ENCODE measurements at regions not wholly inside any gene's neighbourhood (a gene's known extent, or its start where the extent isn't known, plus 50 kb on each side); places are given as distances from the start of the nearest gene placed in this dataset.

DNA sequence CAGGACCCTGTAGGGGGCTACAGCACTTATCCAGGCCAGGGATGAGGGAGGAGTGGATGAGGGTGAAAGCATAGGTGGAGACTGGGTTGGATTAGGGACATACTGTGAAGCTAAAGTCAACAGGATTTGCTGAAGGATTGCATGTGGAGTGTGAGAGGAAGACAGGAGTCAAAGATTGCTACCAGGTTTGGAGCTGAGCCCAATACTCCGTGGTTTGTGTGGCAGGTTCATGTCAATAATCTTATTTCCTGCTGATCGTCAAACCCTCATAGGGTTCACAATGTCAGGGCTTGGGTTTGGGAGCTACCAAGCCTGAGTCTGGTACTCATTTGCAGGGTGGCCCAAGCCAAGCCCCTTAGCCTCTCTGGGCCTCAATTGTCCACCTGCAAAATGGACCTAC is 77.1 kb upstream of the PLXNC1 start:
- DNase-seq = no peak

DNA sequence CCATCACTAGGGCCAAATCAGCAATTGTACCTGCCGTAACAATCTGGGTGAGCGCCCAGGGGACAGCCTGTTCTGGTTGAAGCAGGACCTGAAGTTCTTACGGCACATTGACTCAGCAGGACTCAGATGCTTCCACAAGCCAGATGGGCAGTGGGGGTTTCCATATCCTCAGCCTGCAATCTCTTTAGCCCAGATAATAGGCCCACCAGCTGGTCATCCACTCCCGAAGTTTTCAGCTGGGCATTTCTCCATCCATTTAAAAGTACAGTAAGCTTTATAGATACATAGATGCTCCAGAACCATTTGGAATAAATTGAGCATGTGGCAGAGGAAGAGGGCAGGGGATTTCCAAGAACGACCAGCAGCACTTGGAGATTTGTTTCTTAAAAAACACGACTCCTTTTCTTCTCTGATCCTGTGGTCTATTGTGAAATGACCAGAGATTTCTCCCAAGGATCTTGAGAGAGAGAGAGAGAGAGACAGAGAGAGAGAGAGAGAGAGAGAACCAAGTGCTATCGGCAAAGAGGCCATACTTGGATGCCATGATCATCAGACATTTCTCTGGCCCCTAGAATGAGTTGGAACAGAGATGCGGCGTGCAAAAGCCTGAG is 74.8 kb upstream of the PLXNC1 start:
- DNase-seq = peak; percentile 35

DNA sequence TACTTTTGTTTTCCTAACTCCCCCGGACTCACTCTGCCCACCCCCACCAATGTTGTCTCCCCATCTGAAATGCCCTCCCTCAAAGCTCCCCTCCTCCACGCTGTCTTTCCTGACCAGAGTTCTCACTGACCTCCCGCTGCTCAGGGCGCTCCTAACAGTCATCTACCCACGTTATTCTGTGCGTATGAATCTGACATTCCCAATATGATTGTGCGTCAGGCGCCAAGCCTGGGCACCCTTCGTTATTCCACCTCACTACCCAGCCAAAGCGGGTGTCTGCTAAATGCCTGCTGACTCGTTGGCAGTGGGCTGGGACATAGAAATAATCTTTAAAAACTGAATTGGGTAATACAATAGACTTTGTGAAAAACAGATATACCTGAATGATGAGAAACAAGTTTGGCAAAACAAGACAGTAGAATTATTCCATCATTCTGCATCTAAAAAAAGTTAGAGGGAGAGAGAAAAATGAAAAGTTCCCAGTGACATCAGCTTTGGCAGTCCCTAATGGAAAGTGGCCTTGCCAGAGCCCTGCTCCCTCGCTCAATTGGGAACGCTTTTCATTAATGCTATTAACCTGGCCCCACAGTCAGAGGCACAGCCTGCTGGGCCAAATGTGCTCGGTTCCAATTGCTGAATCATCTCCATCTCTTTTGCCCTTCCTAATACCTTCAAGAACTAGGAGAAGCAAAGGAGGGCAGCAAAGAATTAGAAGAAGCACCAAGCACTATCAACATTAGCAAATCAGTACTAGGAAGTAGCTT is 74.0 kb upstream of the PLXNC1 start:
- no peak for DNase-seq

- DNase-seq = peak; percentile 43
Observed at GRCh38 chr12:94074980-94075629, 73.3 kb upstream of the PLXNC1 start.

GRCh38 chr12:94077209-94077608 is 71.2 kb upstream of the PLXNC1 start:
- no peak for DNase-seq

DNA sequence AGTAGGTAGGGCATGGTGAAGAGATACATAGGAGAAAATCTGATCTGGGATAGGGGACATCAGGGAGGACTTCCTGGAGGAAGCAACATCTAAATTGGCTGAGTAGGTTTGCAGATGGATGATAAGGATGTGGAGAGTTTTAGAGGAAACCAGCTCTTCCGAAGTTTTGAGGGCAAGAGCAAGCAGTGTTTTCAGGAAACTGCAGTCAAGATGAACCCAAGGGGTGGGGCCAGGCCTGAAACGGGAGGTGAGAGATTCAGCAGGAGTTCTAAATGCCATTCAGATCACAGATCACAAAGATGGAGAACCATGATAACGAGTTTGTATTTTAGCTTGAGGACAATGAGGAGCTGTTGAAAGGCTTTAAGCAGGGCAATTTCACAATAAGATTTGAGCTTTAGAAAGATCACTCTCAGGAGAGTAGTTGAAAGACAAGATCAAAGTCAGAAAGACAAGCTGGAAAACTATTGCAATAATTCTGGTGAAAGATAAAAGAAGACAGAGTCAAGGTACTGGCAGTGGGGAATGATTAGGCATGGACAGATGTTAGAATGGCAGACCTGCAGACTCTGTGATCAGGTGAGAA is 70.1 kb upstream of the PLXNC1 start:
- no peak for DNase-seq

DNA sequence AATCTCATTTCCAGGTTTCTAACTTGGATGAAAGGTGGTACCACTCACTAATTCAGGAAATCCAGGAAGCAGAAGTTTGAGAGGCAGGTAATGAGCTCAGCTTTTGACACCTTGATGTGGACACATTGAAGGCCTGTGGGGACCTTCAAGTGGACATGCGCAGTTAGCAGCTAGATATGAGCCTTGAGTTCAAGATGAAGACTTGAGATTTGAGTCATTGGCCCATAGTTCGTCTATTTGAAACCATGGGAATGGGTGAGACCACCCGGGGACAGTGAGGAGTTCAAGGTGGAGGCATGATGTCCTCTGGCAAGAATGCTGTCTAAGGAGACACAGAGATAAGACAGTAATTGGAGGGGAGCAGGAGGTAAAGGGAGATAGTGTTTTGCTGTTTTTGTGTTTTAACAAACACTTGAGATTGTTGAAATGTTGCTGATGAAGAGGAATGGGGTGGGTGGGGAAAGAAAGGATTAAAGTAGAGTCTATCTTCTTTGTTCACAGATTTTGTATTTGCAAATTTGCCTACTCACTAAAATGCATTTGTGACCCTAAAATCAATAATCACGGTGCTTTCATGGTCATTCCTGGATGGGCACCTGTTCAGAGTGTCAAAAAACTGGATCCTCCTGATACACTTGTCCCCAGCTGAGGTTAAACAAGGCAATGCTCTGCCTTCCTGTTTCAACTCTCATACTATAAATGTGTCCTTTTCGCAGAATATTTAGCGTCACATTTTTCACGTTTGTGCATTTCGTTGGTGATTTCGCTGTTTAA is 69.5 kb upstream of the PLXNC1 start:
- no peak for DNase-seq

GRCh38 chr12:94079566-94080340 is 68.6 kb upstream of the PLXNC1 start:
- DNase-seq = no peak

- no peak for DNase-seq
Observed at GRCh38 chr12:94080341-94081009, 67.9 kb upstream of the PLXNC1 start.

DNA sequence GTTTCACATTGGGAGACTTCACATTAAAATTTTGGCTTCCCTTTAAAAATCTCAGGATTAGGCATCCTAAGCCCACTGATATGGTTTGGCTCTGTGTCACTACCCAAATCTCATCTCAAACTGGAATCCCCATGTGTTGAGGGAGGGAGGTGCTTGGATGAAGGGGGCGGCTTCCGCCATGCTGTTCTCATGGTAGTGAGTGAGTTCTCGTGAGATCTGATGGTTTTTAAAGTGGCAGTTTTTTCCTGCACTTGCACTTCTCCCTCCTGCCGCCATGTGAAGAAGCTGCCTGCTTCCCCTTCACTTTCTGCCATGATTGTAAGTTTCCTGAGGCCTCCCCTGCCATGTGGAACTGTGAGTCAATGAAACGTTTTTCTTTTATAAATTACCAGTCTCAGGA is 65.7 kb upstream of the PLXNC1 start:
- DNase-seq = no peak

- DNase-seq = no peak
Observed at GRCh38 chr12:94089891-94090290, 58.5 kb upstream of the PLXNC1 start.

DNA sequence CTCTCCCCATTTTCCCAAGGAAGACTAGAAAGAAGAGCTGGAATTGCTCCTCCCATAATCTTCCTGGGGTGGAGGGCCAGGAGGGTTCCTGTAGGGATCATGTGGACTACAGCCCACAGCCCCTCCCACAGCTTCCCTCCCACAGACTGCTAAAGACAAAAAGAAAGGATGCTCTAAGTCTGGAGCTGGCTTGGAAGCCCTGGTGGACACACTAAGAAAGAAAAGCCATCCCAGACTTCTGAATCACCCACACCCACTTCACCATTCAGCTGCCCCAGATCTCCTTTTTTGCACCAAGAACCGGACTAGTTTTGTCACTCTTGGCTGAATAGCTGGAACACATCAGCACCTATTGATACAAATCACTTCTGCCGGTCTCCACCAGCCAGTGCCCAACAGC is 56.8 kb upstream of the PLXNC1 start:
- DNase-seq = no peak

GRCh38 chr12:94092516-94093241 is 55.7 kb upstream of the PLXNC1 start:
- no peak for DNase-seq

- no peak for DNase-seq
Observed at GRCh38 chr12:94094700-94095099, 53.7 kb upstream of the PLXNC1 start.

DNA sequence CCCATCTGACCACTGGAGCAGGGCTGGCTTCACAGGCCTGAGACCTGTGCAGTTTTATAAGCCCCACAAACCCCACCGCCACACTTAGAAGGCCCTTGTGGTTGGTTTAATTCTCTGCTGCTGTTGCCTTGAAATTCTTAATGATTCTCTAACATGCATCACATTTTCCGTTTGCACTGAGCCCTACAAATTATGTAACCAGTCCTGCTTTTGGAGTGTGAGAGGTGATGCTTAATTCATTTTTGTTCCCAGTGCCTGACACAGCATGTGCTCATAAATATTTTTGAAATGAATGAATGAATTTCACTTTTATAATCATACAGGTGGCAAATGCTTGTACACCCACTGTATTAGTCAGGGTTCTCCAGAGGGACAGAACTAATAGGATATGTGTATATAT is 52.8 kb upstream of the PLXNC1 start:
- DNase-seq = no peak

DNA sequence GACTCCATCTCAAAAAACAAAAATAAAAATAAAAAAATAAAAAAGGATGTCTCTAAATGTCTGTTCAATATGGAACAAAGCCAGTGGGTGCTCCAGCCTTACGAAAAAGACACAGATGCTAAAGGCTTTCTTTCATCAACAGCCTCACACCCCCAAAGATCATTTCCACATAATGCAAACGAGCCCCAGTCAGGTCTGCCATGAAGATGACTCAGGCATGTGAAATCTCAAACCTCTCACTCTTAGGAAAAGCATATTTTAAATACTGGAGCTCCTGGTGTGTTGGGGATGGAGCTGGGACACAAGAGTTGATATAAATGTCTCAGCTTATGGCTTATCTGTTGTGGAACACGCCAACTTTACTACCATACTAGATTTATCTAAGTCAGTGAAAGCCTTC is 49.9 kb upstream of the PLXNC1 start:
- DNase-seq = no peak
